ENCODE measurements at regions not wholly inside any gene's neighbourhood (a gene's known extent, or its start where the extent isn't known, plus 50 kb on each side); places are given as distances from the start of the nearest gene placed in this dataset.

GRCh38 chr4:66032571-66032970, 362.3 kb upstream of the EPHA5 start:
- no peak for TF ChIP-seq CTCF (IDR thresholded peaks at IDR 0.05; ENCODE audit: unreplicated experiment in 3 of 3)
- H3K27ac Mint-ChIP-seq, result no peak overlapping the region
- H3K36me3 Mint-ChIP-seq (ENCODE audit: low read depth), result no peaks in the 10 kb centered on the region
- H3K4me3 Mint-ChIP-seq, result no peak overlapping the region
- H3K9me3 Mint-ChIP-seq, result peaks cover 4% of the 10 kb centered on the region
- no peaks in the 10 kb centered on the region for H3K27me3 Mint-ChIP-seq (ENCODE audit: low read depth)
- H3K4me1 Mint-ChIP-seq, result peaks cover 19% of the 10 kb centered on the region

- no peaks in the 10 kb centered on the region for H3K36me3 Mint-ChIP-seq (ENCODE audit: low read depth)
- H3K27me3 Mint-ChIP-seq (ENCODE audit: low read depth), result no peaks in the 10 kb centered on the region
- H3K4me1 Mint-ChIP-seq, result no peaks in the 10 kb centered on the region
- no peak overlapping the region for H3K4me3 Mint-ChIP-seq
- no peak for TF ChIP-seq CTCF (IDR thresholded peaks at IDR 0.05; ENCODE audit: unreplicated experiment in 3 of 3)
- no peak overlapping the region for H3K27ac Mint-ChIP-seq
- peaks cover 4% of the 10 kb centered on the region for H3K9me3 Mint-ChIP-seq
Observed at GRCh38 chr4:66028668-66029067, 358.4 kb upstream of the EPHA5 start.

GRCh38 chr4:66023061-66023460, 352.8 kb upstream of the EPHA5 start:
- H3K4me3 Mint-ChIP-seq, result no peak overlapping the region
- peaks cover 15% of the 10 kb centered on the region for H3K9me3 Mint-ChIP-seq
- no peaks in the 10 kb centered on the region for H3K4me1 Mint-ChIP-seq
- H3K27me3 Mint-ChIP-seq (ENCODE audit: low read depth), result no peaks in the 10 kb centered on the region
- no peak overlapping the region for H3K27ac Mint-ChIP-seq
- H3K36me3 Mint-ChIP-seq (ENCODE audit: low read depth), result no peaks in the 10 kb centered on the region
- TF ChIP-seq CTCF (IDR thresholded peaks at IDR 0.05; ENCODE audit: unreplicated experiment in 3 of 3), result no peak

DNA sequence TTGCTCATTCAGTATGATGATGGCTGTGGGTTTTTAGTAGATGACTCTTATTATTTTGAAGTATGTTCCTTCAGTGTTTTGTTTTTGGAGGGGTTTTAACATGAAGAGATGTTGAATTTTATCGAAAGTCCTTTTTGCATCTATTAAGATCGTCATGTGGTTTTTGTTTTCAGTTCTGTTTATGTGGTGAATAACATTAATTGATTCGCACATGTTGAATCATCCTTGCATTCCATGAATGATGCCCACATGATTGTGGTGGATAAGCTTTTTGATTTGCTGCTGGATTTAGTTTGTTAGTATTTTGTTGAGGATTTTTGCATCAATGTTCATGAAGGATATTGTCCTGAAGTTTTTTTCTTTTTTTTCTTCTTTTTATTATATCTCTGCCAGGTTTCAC, 347.4 kb upstream of the EPHA5 start:
- Mint-ChIP-seq H3K36me3 (ENCODE audit: low read depth) (no peaks in the 10 kb centered on the region), H3K4me3 (no peak overlapping the region), H3K27ac (no peak overlapping the region), H3K27me3 (ENCODE audit: low read depth) (no peaks in the 10 kb centered on the region), H3K9me3 (peaks cover 16% of the 10 kb centered on the region), H3K4me1 (no peaks in the 10 kb centered on the region)
- TF ChIP-seq CTCF (IDR thresholded peaks at IDR 0.05; ENCODE audit: unreplicated experiment in 3 of 3), result no peak

DNA sequence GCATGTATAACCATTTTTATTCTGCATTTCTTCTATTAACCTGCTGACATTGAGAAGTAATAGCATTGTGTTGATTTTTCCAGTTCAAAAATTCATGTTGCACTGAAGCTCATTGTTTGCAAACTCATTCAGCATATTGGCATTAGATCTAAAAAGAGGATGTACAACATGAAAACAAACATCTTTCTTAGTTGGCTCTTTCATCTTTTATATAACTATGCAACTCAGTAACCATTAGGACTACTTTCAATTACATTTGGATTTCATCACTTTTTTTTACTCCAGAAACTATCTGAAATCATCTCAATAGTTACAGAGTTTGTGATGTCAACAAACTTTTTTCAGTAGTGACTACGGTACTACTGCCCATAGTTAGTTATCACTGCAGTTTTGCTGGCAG, 346.0 kb upstream of the EPHA5 start:
- TF ChIP-seq CTCF (IDR thresholded peaks at IDR 0.05; ENCODE audit: unreplicated experiment in 3 of 3), result no peak
- Mint-ChIP-seq H3K9me3 (peaks cover 18% of the 10 kb centered on the region), H3K4me1 (no peaks in the 10 kb centered on the region), H3K27ac (no peak overlapping the region), H3K36me3 (ENCODE audit: low read depth) (no peaks in the 10 kb centered on the region), H3K27me3 (ENCODE audit: low read depth) (no peaks in the 10 kb centered on the region), H3K4me3 (no peak overlapping the region)

DNA sequence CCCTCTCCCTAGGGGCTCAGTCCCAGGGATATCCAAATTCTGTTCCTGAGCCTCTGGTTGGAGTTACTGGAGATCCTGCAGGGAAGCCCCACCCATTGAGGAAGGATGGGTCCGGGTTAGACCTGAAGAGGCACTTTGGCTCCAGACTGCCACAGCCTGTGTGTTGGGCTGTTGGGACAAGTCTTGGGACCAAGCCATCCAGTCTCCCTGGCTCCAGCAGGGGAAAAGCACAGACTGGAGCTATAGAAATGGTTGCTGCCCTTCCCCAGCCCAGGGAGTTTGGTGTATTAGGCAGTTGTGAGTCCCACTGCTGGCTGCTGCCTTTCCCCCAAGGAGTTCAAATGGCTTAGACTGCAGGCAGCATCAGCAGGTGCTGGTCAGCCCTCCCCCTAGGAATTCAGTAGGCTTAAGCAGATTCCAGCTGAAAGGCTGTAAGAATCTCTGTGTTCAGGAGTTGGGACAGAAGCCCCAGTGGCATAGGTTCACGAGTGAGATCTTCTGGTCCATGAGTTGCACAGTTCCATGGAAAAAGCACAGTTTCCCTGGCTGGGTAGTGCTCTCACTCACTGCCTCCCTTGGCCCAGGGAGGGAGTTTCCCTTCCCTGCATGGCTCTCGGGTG, 344.0 kb upstream of the EPHA5 start:
- no peak overlapping the region for H3K4me3 Mint-ChIP-seq
- no peaks in the 10 kb centered on the region for H3K36me3 Mint-ChIP-seq (ENCODE audit: low read depth)
- H3K4me1 Mint-ChIP-seq, result no peaks in the 10 kb centered on the region
- peaks cover 25% of the 10 kb centered on the region for H3K9me3 Mint-ChIP-seq
- no peak overlapping the region for H3K27ac Mint-ChIP-seq
- no peak for TF ChIP-seq CTCF (IDR thresholded peaks at IDR 0.05; ENCODE audit: unreplicated experiment in 3 of 3)
- H3K27me3 Mint-ChIP-seq (ENCODE audit: low read depth), result no peaks in the 10 kb centered on the region
